ENCODE measurements at regions not wholly inside any gene's neighbourhood (a gene's known extent, or its start where the extent isn't known, plus 50 kb on each side); places are given as distances from the start of the nearest gene placed in this dataset.

GRCh38 chr1:221849897-221850296, 108.0 kb upstream of the DUSP10 start:
- TF ChIP-seq YY1 (IDR thresholded peaks at IDR 0.05; ENCODE audit: insufficient read depth, insufficient read length), result no peak
- TF ChIP-seq ZNF274 (IDR thresholded peaks at IDR 0.05; ENCODE audit: low read depth, low read length), result no peak

Measured in NT2/D1 (cell line).